SK-N-SH treated with all-trans-retinoic acid at 6 μM for 48 hours (cell line): ENCODE measurements at regions not wholly inside any gene's neighbourhood (a gene's known extent, or its start where the extent isn't known, plus 50 kb on each side); places are given as distances from the start of the nearest gene placed in this dataset.

Source experiments
- ATAC-seq: fragments of 200-7000 bp; cut with Tn5 transposase; 3 replicates; pipeline ENCODE4 v1.9.1; 2020; ENCODE audit warnings: mild to moderate bottlenecking, moderate library complexity
- ARNTL ChIP-seq: fragments of 450-650 bp; formaldehyde crosslinking; IDR thresholded peaks from 2 replicates; pipeline ENCODE4 v1.5.0; 2020; ENCODE audit warnings: low read depth, mild to moderate bottlenecking, moderate library complexity, borderline replicate concordance
- BACH2 ChIP-seq: fragments of 250-450 bp; sonication (Bioruptor Pico); IDR thresholded peaks from 2 replicates; pipeline ENCODE4 v1.9.0; 2021; ENCODE audit warnings: mild to moderate bottlenecking, borderline replicate concordance
- CSDC2 ChIP-seq: fragments of 250-450 bp; sonication (Bioruptor Pico); IDR thresholded peaks from 2 replicates; pipeline ENCODE4 v1.5.0; 2020; ENCODE audit warnings: mild to moderate bottlenecking, moderate library complexity
- CSRNP3 ChIP-seq: fragments of 250-450 bp; sonication (Bioruptor Pico); IDR thresholded peaks from 2 replicates; pipeline ENCODE4 v1.5.1; 2021; ENCODE audit warnings: mild to moderate bottlenecking, moderate library complexity
- ESRRG ChIP-seq: fragments of 250-450 bp; sonication (Bioruptor Pico); IDR thresholded peaks from 2 replicates; pipeline ENCODE4 v1.6.1; 2021; ENCODE audit warnings: mild to moderate bottlenecking
- GLIS3 ChIP-seq: fragments of 250-450 bp; sonication (Bioruptor Pico); IDR thresholded peaks from 2 replicates; pipeline ENCODE4 v1.5.0; 2020; ENCODE audit warnings: mild to moderate bottlenecking, moderate library complexity
- ISL1 ChIP-seq: fragments of 250-450 bp; sonication (Bioruptor Pico); IDR thresholded peaks from 2 replicates; pipeline ENCODE4 v2.1.2; 2022; ENCODE audit warnings: mild to moderate bottlenecking, moderate library complexity
- OSR1 ChIP-seq: fragments of 250-450 bp; sonication (Bioruptor Pico); IDR thresholded peaks from 2 replicates; pipeline ENCODE4 v1.8.0; 2022; ENCODE audit warnings: moderate library complexity, mild to moderate bottlenecking, inconsistent platforms
- PATZ1 ChIP-seq: fragments of 250-450 bp; sonication (Bioruptor Pico); IDR thresholded peaks from 2 replicates; pipeline ENCODE4 v1.8.0; 2020; ENCODE audit warnings: mild to moderate bottlenecking, moderate library complexity, borderline replicate concordance
- POU6F1 ChIP-seq: fragments of 250-450 bp; sonication (Bioruptor Pico); IDR thresholded peaks from 2 replicates; pipeline ENCODE4 v1.8.0; 2021; ENCODE audit warnings: low read depth, mild to moderate bottlenecking, moderate library complexity, borderline replicate concordance
- PPARA ChIP-seq: fragments of 250-450 bp; sonication (Bioruptor Pico); IDR thresholded peaks from 2 replicates; pipeline ENCODE4 v1.5.0; 2020; ENCODE audit warnings: mild to moderate bottlenecking, borderline replicate concordance
- RARB ChIP-seq: fragments of 250-450 bp; sonication (Bioruptor Pico); IDR thresholded peaks from 2 replicates; pipeline ENCODE4 v1.8.0; 2021; ENCODE audit warnings: mild to moderate bottlenecking, moderate library complexity
- SNAI2 ChIP-seq: fragments of 250-450 bp; sonication (Bioruptor Pico); IDR thresholded peaks from 2 replicates; pipeline ENCODE4 v1.5.0; 2020; ENCODE audit warnings: mild to moderate bottlenecking, moderate library complexity
- TCF4 ChIP-seq: fragments of 250-450 bp; sonication (Bioruptor Pico); IDR thresholded peaks from 2 replicates; pipeline ENCODE4 v1.8.0; 2021; ENCODE audit warnings: mild to moderate bottlenecking, moderate library complexity, borderline replicate concordance
- TOX ChIP-seq: fragments of 250-450 bp; sonication (Bioruptor Pico); IDR thresholded peaks from 2 replicates; pipeline ENCODE4 v1.8.0; 2021; ENCODE audit warnings: mild to moderate bottlenecking, moderate library complexity, borderline replicate concordance
- TSHZ2 ChIP-seq: fragments of 250-450 bp; sonication (Bioruptor Pico); IDR thresholded peaks from 2 replicates; pipeline ENCODE4 v1.5.0; 2020; ENCODE audit warnings: mild to moderate bottlenecking, moderate library complexity
- ZC3H10 ChIP-seq: fragments of 250-450 bp; sonication (Bioruptor Pico); IDR thresholded peaks from 2 replicates; pipeline ENCODE4 v1.5.1; 2021; ENCODE audit warnings: mild to moderate bottlenecking, moderate library complexity
- ZFP3 ChIP-seq: fragments of 250-450 bp; sonication (Bioruptor Pico); IDR thresholded peaks from 2 replicates; pipeline ENCODE4 v1.5.0; 2020; ENCODE audit warnings: mild to moderate bottlenecking, moderate library complexity
- ZFP30 ChIP-seq: fragments of 450-650 bp; formaldehyde crosslinking; IDR thresholded peaks from 2 replicates; pipeline ENCODE4 v1.5.0; 2022; ENCODE audit warnings: mild to moderate bottlenecking, moderate library complexity
- ZNF565 ChIP-seq: fragments of 450-650 bp; formaldehyde crosslinking; conservative IDR thresholded peaks from 2 replicates; pipeline ENCODE4 v1.5.0; 2020; ENCODE audit warnings: low read depth, mild to moderate bottlenecking, moderate library complexity
- ZNF70 ChIP-seq: fragments of 450-650 bp; formaldehyde crosslinking; IDR thresholded peaks from 2 replicates; pipeline ENCODE4 v1.5.0; 2020; ENCODE audit warnings: mild to moderate bottlenecking, moderate library complexity
- ZNF8 ChIP-seq: fragments of 450-650 bp; formaldehyde crosslinking; IDR thresholded peaks from 2 replicates; pipeline ENCODE4 v1.5.0; 2020; ENCODE audit warnings: mild to moderate bottlenecking, moderate library complexity

GRCh38 chr1:86235852-86236251 is 79.3 kb upstream of the COL24A1 start:
- TF ChIP-seq RARB (CRISPR knock-in tag) (no peak), ISL1 (CRISPR knock-in tag) (no peak), ARNTL (CRISPR knock-in tag) (no peak), TCF4 (CRISPR knock-in tag) (no peak)
- ATAC-seq: no peak

GRCh38 chr1:86233403-86233802 is 76.8 kb upstream of the COL24A1 start:
- no peak for ATAC-seq
- TF ChIP-seq ZFP30 (CRISPR knock-in tag) (no peak), ZNF565 (CRISPR knock-in tag) (no peak), CSRNP3 (CRISPR knock-in tag) (no peak), ZFP3 (CRISPR knock-in tag) (no peak), TCF4 (CRISPR knock-in tag) (no peak), ISL1 (CRISPR knock-in tag) (no peak), ESRRG (no peak), ZNF70 (no peak), ZNF8 (CRISPR knock-in tag) (no peak), TOX (no peak), ARNTL (CRISPR knock-in tag) (no peak), TSHZ2 (no peak), PATZ1 (no peak), SNAI2 (no peak), GLIS3 (CRISPR knock-in tag) (no peak), PPARA (CRISPR knock-in tag) (no peak), OSR1 (no peak), RARB (CRISPR knock-in tag) (no peak)

- no peak for ATAC-seq
- TF ChIP-seq ISL1 (CRISPR knock-in tag) (no peak), ZC3H10 (CRISPR knock-in tag) (no peak)
Observed at GRCh38 chr1:86231076-86231475, 74.5 kb upstream of the COL24A1 start.

GRCh38 chr1:86229405-86229975 is 72.9 kb upstream of the COL24A1 start:
- no peak for TF ChIP-seq RARB (CRISPR knock-in tag)
- no peak for TF ChIP-seq ZC3H10 (CRISPR knock-in tag)
- no peak for TF ChIP-seq SNAI2
- TF ChIP-seq ESRRG: no peak
- ATAC-seq: no peak

- no peak for TF ChIP-seq ZFP30 (CRISPR knock-in tag)
- no peak for TF ChIP-seq GLIS3 (CRISPR knock-in tag)
- TF ChIP-seq CSDC2: no peak
- no peak for TF ChIP-seq TSHZ2
- no peak for TF ChIP-seq BACH2 (CRISPR knock-in tag)
- TF ChIP-seq POU6F1: no peak
- no peak for TF ChIP-seq TCF4 (CRISPR knock-in tag)
- no peak for ATAC-seq
Observed at GRCh38 chr1:86228546-86228945, 72.0 kb upstream of the COL24A1 start.
